H9 (cell line): ENCODE measurements at regions not wholly inside any gene's neighbourhood (a gene's known extent, or its start where the extent isn't known, plus 50 kb on each side); places are given as distances from the start of the nearest gene placed in this dataset.

ENCODE experiments used
- DNase-seq: peaks from one replicate; pipeline ENCODE4 v3.0.0-alpha.2; 2017
- H2AFZ ChIP-seq: one replicate; pipeline ENCODE4 v1.6.1; 2013; ENCODE audit warnings: mild to moderate bottlenecking, low read length, control low read depth, moderate library complexity
- H2AK5ac ChIP-seq: 2 replicates; pipeline ENCODE4 v1.6.1; 2013; ENCODE audit warnings: low read length, control low read depth, mixed read lengths; ENCODE audit not compliant: insufficient read length
- H2BK120ac ChIP-seq: one replicate; pipeline ENCODE4 v1.6.1; 2013; ENCODE audit warnings: low read depth, mild to moderate bottlenecking, low read length, control low read depth, inconsistent platforms; ENCODE audit not compliant: poor library complexity, severe bottlenecking
- H2BK12ac ChIP-seq: 2 replicates; pipeline ENCODE4 v1.6.1; 2013; ENCODE audit warnings: low read length, control low read depth, mixed read lengths, low read depth; ENCODE audit not compliant: insufficient read length
- H2BK15ac ChIP-seq: 2 replicates; pipeline ENCODE4 v1.6.1; 2013; ENCODE audit warnings: low read depth, low read length, control low read depth
- H2BK20ac ChIP-seq: one replicate; pipeline ENCODE4 v1.6.1; 2013; ENCODE audit warnings: low read depth, mild to moderate bottlenecking, low read length, control low read depth, inconsistent platforms; ENCODE audit not compliant: poor library complexity, severe bottlenecking
- H2BK5ac ChIP-seq: 2 replicates; pipeline ENCODE4 v1.6.1; 2013; ENCODE audit warnings: low read length, control low read depth, mixed read lengths; ENCODE audit not compliant: insufficient read length
- H3K14ac ChIP-seq: 2 replicates; pipeline ENCODE4 v1.6.1; 2013; ENCODE audit warnings: low read length, control low read depth; ENCODE audit not compliant: insufficient read depth
- H3K18ac ChIP-seq: 2 replicates; pipeline ENCODE4 v1.6.1; 2013; ENCODE audit warnings: low read depth, mild to moderate bottlenecking, mixed read lengths, low read length, control low read depth; ENCODE audit not compliant: insufficient read length
- H3K23ac ChIP-seq: 2 replicates; pipeline ENCODE4 v1.6.1; 2013; ENCODE audit warnings: low read length, control low read depth, mixed read lengths, low read depth; ENCODE audit not compliant: insufficient read length
- H3K23me2 ChIP-seq: 2 replicates; pipeline ENCODE4 v1.6.1; 2013; ENCODE audit warnings: low read depth, mild to moderate bottlenecking, mixed read lengths, low read length, control low read depth; ENCODE audit not compliant: insufficient read length, poor library complexity, severe bottlenecking
- H3K27ac ChIP-seq: 2 replicates; pipeline ENCODE4 v1.5.1; 2013; ENCODE audit warnings: low read length, control low read depth, mixed read lengths, low read depth; ENCODE audit not compliant: insufficient read length
- H3K27me3 ChIP-seq: 2 replicates; pipeline ENCODE4 v1.6.1; 2013; ENCODE audit warnings: low read length, control low read depth, inconsistent platforms; ENCODE audit not compliant: insufficient read depth
- H3K4ac ChIP-seq: 2 replicates; pipeline ENCODE4 v1.6.1; 2013; ENCODE audit warnings: low read depth, mild to moderate bottlenecking, control low read depth, inconsistent platforms, low read length, moderate library complexity
- H3K4me1 ChIP-seq: 2 replicates; pipeline ENCODE4 v1.6.1; 2013; ENCODE audit warnings: low read length, control low read depth, inconsistent platforms; ENCODE audit not compliant: insufficient read depth
- H3K4me2 ChIP-seq: 2 replicates; pipeline ENCODE4 v1.6.1; 2013; ENCODE audit warnings: low read length, control low read depth, mixed read lengths; ENCODE audit not compliant: insufficient read length, insufficient read depth
- H3K56ac ChIP-seq: 2 replicates; pipeline ENCODE4 v1.6.1; 2013; ENCODE audit warnings: low read depth, mild to moderate bottlenecking, mixed read lengths, low read length, control low read depth; ENCODE audit not compliant: insufficient read length
- H3K79me1 ChIP-seq: 2 replicates; pipeline ENCODE4 v1.6.1; 2013; ENCODE audit warnings: low read depth, mild to moderate bottlenecking, moderate library complexity, low read length, control low read depth, inconsistent platforms; ENCODE audit not compliant: insufficient read depth, poor library complexity, severe bottlenecking
- H3K79me2 ChIP-seq: 2 replicates; pipeline ENCODE4 v1.6.1; 2013; ENCODE audit warnings: low read length, control low read depth, inconsistent platforms; ENCODE audit not compliant: insufficient read depth
- H3K9ac ChIP-seq: 2 replicates; pipeline ENCODE4 v1.6.1; 2013; ENCODE audit warnings: low read length, control low read depth, mixed read lengths; ENCODE audit not compliant: insufficient read length; ENCODE audit errors: extremely low read depth
- H3K9me3 ChIP-seq: one replicate; pipeline ENCODE4 v1.6.1; 2013; ENCODE audit warnings: low read depth, low read length, inconsistent platforms; ENCODE audit not compliant: control insufficient read depth
- H3T11ph ChIP-seq: one replicate; pipeline ENCODE4 v1.6.1; 2013; ENCODE audit warnings: mild to moderate bottlenecking, low read length, control low read depth, inconsistent platforms
- H4K20me1 ChIP-seq: one replicate; pipeline ENCODE4 v1.6.1; 2013; ENCODE audit not compliant: control insufficient read depth, insufficient read length, insufficient read depth
- H4K5ac ChIP-seq: 2 replicates; pipeline ENCODE4 v1.6.1; 2013; ENCODE audit warnings: low read depth, mild to moderate bottlenecking, mixed read lengths, low read length, control low read depth; ENCODE audit not compliant: insufficient read length
- H4K8ac ChIP-seq: replicated peaks from 2 replicates; pipeline ENCODE4 v1.6.1; 2013; ENCODE audit warnings: low read length, control low read depth, mixed read lengths, low read depth; ENCODE audit not compliant: insufficient read length
- H4K91ac ChIP-seq: 2 replicates; pipeline ENCODE4 v1.6.1; 2013; ENCODE audit warnings: low read depth, mild to moderate bottlenecking, moderate library complexity, mixed read lengths, low read length, control low read depth; ENCODE audit not compliant: insufficient read length
- H3K27ac Mint-ChIP-seq, 3 experiments: 2 replicates in 2 of 3; 3 replicates in 1 of 3; pipeline ENCODE4 v1.8.0; 2020 to 2021; ENCODE audit warnings: mixed read lengths in 3 of 3, mild to moderate bottlenecking in 1 of 3, moderate library complexity in 1 of 3
- H3K27me3 Mint-ChIP-seq: 2 replicates; pipeline ENCODE4 v1.8.0; 2021; ENCODE audit warnings: low read depth, mild to moderate bottlenecking, moderate library complexity, mixed read lengths
- H3K36me3 Mint-ChIP-seq, 3 experiments: 2 replicates in 2 of 3; 3 replicates in 1 of 3; pipeline ENCODE4 v1.8.0; 2020 to 2021; ENCODE audit warnings: low read depth in 3 of 3, mixed read lengths in 3 of 3; ENCODE audit not compliant: insufficient read depth in 1 of 3
- H3K4me1 Mint-ChIP-seq, 2 experiments: 2 replicates each; pipeline ENCODE4 v1.8.0; 2020; ENCODE audit warnings: mixed read lengths in 2 of 2
- H3K4me3 Mint-ChIP-seq, 2 experiments: 2 replicates in 1 of 2; 3 replicates in 1 of 2; pipeline ENCODE4 v1.8.0; 2020 to 2021; ENCODE audit warnings: mild to moderate bottlenecking in 2 of 2, mixed read lengths in 2 of 2, moderate library complexity in 1 of 2
- H3K9me3 Mint-ChIP-seq, 2 experiments: 2 replicates in 1 of 2; 3 replicates in 1 of 2; pipeline ENCODE4 v1.8.0; 2020; ENCODE audit warnings: mild to moderate bottlenecking in 2 of 2, mixed read lengths in 2 of 2, moderate library complexity in 1 of 2
- WGBS: extraction: QIAGEN DNeasy Blood & Tissue Kit; methylation state at CpG from one replicate; pipeline ENCODE4 v1.1.7; 2013; ENCODE audit warnings: missing lambda C conversion rate, low lambda C conversion rate, mixed read lengths; ENCODE audit not compliant: insufficient read length; ENCODE audit errors: extremely low coverage; 5-methylcytosine and 5-hydroxymethylcytosine counted together
- TF ChIP-seq, protein P1 (sequence below): fragments of 200-600 bp; sonication (generic); conservative IDR thresholded peaks from 3 replicates; pipeline ENCODE4 v1.8.0; 2021; ENCODE audit warnings: antibody characterized with exemption, mild to moderate bottlenecking

GRCh38 chr13:90613076-90613795 is 734.3 kb upstream of the MIR17HG start:
- Mint-ChIP-seq H3K27ac (no peak overlapping the region; a peak in 1 of 7 replicates), H3K4me3 (no peak overlapping the region), H3K4me1 (no peaks in the 10 kb centered on the region), H3K27me3 (no peaks in the 10 kb centered on the region), H3K9me3 (peaks cover 6 to 14% of the 10 kb centered on the region in 2 experiments), H3K36me3 (peaks cover 3 to 8% (median 5%) of the 10 kb centered on the region in 3 experiments; a peak in 6 of 7 replicates)
- H3K4me2 ChIP-seq: no peak overlapping the region
- no peak for DNase-seq
- H3T11ph ChIP-seq: no peak overlapping the region
- WGBS: no CpG with 5 or more reads among the region's 12 CpGs
- H3K27me3 ChIP-seq: no peaks in the 10 kb centered on the region
- no peak overlapping the region for H3K23ac ChIP-seq
- no peaks in the 10 kb centered on the region for H4K20me1 ChIP-seq
- H2BK20ac ChIP-seq: no peak overlapping the region
- H4K91ac ChIP-seq: no peak overlapping the region
- H2AK5ac ChIP-seq: no peak overlapping the region
- H2BK5ac ChIP-seq: no peak overlapping the region
- H2BK15ac ChIP-seq: no peak overlapping the region
- no peak overlapping the region for H3K9ac ChIP-seq
- no peak overlapping the region for H2BK120ac ChIP-seq
- H3K79me2 ChIP-seq: no peaks in the 10 kb centered on the region
- peaks cover 3% of the 10 kb centered on the region for H3K9me3 ChIP-seq
- H3K14ac ChIP-seq: no peak overlapping the region
- no peaks in the 10 kb centered on the region for H3K23me2 ChIP-seq
- no peak overlapping the region for H4K5ac ChIP-seq
- no peak overlapping the region for H3K27ac ChIP-seq
- no peak overlapping the region for H4K8ac ChIP-seq
- H3K4ac ChIP-seq: no peak overlapping the region
- no peaks in the 10 kb centered on the region for H3K4me1 ChIP-seq
- H3K18ac ChIP-seq: no peak overlapping the region
- H3K79me1 ChIP-seq: no peaks in the 10 kb centered on the region
- no peak overlapping the region for H2BK12ac ChIP-seq
- H2AFZ ChIP-seq: no peak overlapping the region
- TF ChIP-seq, protein P1, sequence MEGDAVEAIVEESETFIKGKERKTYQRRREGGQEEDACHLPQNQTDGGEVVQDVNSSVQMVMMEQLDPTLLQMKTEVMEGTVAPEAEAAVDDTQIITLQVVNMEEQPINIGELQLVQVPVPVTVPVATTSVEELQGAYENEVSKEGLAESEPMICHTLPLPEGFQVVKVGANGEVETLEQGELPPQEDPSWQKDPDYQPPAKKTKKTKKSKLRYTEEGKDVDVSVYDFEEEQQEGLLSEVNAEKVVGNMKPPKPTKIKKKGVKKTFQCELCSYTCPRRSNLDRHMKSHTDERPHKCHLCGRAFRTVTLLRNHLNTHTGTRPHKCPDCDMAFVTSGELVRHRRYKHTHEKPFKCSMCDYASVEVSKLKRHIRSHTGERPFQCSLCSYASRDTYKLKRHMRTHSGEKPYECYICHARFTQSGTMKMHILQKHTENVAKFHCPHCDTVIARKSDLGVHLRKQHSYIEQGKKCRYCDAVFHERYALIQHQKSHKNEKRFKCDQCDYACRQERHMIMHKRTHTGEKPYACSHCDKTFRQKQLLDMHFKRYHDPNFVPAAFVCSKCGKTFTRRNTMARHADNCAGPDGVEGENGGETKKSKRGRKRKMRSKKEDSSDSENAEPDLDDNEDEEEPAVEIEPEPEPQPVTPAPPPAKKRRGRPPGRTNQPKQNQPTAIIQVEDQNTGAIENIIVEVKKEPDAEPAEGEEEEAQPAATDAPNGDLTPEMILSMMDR: no peak
- no peak overlapping the region for H3K56ac ChIP-seq
